ENCODE measurements at regions not wholly inside any gene's neighbourhood (a gene's known extent, or its start where the extent isn't known, plus 50 kb on each side); places are given as distances from the start of the nearest gene placed in this dataset.

- Histone ChIP-seq H3K9me2 (replicated peaks; ENCODE audit: insufficient read depth, low read length) (no peaks in the 10 kb centered on the region), H3K4me3 (ENCODE audit: low read length) (no peak overlapping the region), H3K9ac (ENCODE audit: low read length) (no peak overlapping the region), H3K79me2 (ENCODE audit: low read length) (no peaks in the 10 kb centered on the region), H4K20me1 (ENCODE audit: insufficient read depth, low read length) (no peaks in the 10 kb centered on the region), H3K36me3 (replicated peaks; ENCODE audit: insufficient read depth, low read length) (no peaks in the 10 kb centered on the region), H3K4me1 (ENCODE audit: low read length) (no peaks in the 10 kb centered on the region), H3K4me2 (ENCODE audit: low read depth, low read length) (no peak overlapping the region), H2AFZ (ENCODE audit: low read length) (no peak overlapping the region), H3K27me3 (replicated peaks; ENCODE audit: insufficient read depth, low read length) (no peaks in the 10 kb centered on the region), H3K9me3 (replicated peaks; ENCODE audit: insufficient read depth, low read length) (no peaks in the 10 kb centered on the region), H3F3A (ENCODE audit: insufficient read depth, low read length) (no peaks in the 10 kb centered on the region), H3K27ac (ENCODE audit: low read length) (no peak overlapping the region)
- DNase-seq = no peak
- TF ChIP-seq EZH2phosphoT487 (IDR thresholded peaks at IDR 0.05; ENCODE audit: low read length) (no peak), EZH2 (optimal IDR thresholded peaks at IDR 0.05; ENCODE audit: low read depth, low read length) (no peak), CTCF (IDR thresholded peaks at IDR 0.05; ENCODE audit: low read length) (no peak)
Measured at GRCh38 chr2:16765356-16765755, 99.7 kb upstream of the CYRIA start.

- Histone ChIP-seq H3K27ac (ENCODE audit: low read length) (no peak overlapping the region), H3K4me1 (ENCODE audit: low read length) (no peaks in the 10 kb centered on the region), H3K9me3 (replicated peaks; ENCODE audit: insufficient read depth, low read length) (no peaks in the 10 kb centered on the region), H3F3A (ENCODE audit: insufficient read depth, low read length) (no peaks in the 10 kb centered on the region), H3K9ac (ENCODE audit: low read length) (no peak overlapping the region), H3K79me2 (ENCODE audit: low read length) (no peaks in the 10 kb centered on the region), H2AFZ (ENCODE audit: low read length) (no peak overlapping the region), H4K20me1 (ENCODE audit: insufficient read depth, low read length) (no peaks in the 10 kb centered on the region), H3K4me2 (ENCODE audit: low read depth, low read length) (no peak overlapping the region), H3K36me3 (replicated peaks; ENCODE audit: insufficient read depth, low read length) (no peaks in the 10 kb centered on the region), H3K4me3 (ENCODE audit: low read length) (no peak overlapping the region), H3K9me2 (replicated peaks; ENCODE audit: insufficient read depth, low read length) (no peaks in the 10 kb centered on the region), H3K27me3 (replicated peaks; ENCODE audit: insufficient read depth, low read length) (no peaks in the 10 kb centered on the region)
- no peak for DNase-seq
- TF ChIP-seq CTCF (IDR thresholded peaks at IDR 0.05; ENCODE audit: low read length) = no peak
- TF ChIP-seq EZH2phosphoT487 (IDR thresholded peaks at IDR 0.05; ENCODE audit: low read length) = no peak
- TF ChIP-seq EZH2 (optimal IDR thresholded peaks at IDR 0.05; ENCODE audit: low read depth, low read length) = no peak
Measured at GRCh38 chr2:16764487-16764886, 98.9 kb upstream of the CYRIA start.

GRCh38 chr2:16763493-16763899, 97.9 kb upstream of the CYRIA start:
- no peak overlapping the region for H3K4me3 ChIP-seq (ENCODE audit: low read length)
- no peak for DNase-seq
- no peak overlapping the region for H3K9ac ChIP-seq (ENCODE audit: low read length)
- no peaks in the 10 kb centered on the region for H3K9me2 ChIP-seq (replicated peaks; ENCODE audit: insufficient read depth, low read length)
- H3F3A ChIP-seq (ENCODE audit: insufficient read depth, low read length) = no peaks in the 10 kb centered on the region
- no peaks in the 10 kb centered on the region for H3K4me1 ChIP-seq (ENCODE audit: low read length)
- no peaks in the 10 kb centered on the region for H4K20me1 ChIP-seq (ENCODE audit: insufficient read depth, low read length)
- H2AFZ ChIP-seq (ENCODE audit: low read length) = no peak overlapping the region
- no peaks in the 10 kb centered on the region for H3K79me2 ChIP-seq (ENCODE audit: low read length)
- no peak overlapping the region for H3K4me2 ChIP-seq (ENCODE audit: low read depth, low read length)
- no peak for TF ChIP-seq CTCF (IDR thresholded peaks at IDR 0.05; ENCODE audit: low read length)
- no peak overlapping the region for H3K27ac ChIP-seq (ENCODE audit: low read length)
- no peaks in the 10 kb centered on the region for H3K27me3 ChIP-seq (replicated peaks; ENCODE audit: insufficient read depth, low read length)
- no peaks in the 10 kb centered on the region for H3K36me3 ChIP-seq (replicated peaks; ENCODE audit: insufficient read depth, low read length)
- no peaks in the 10 kb centered on the region for H3K9me3 ChIP-seq (replicated peaks; ENCODE audit: insufficient read depth, low read length)

GRCh38 chr2:16763056-16763455, 97.4 kb upstream of the CYRIA start:
- H3K9me2 ChIP-seq (replicated peaks; ENCODE audit: insufficient read depth, low read length) = no peaks in the 10 kb centered on the region
- no peak overlapping the region for H3K4me3 ChIP-seq (ENCODE audit: low read length)
- no peaks in the 10 kb centered on the region for H3K4me1 ChIP-seq (ENCODE audit: low read length)
- no peak for DNase-seq
- H3K4me2 ChIP-seq (ENCODE audit: low read depth, low read length) = no peak overlapping the region
- no peak overlapping the region for H2AFZ ChIP-seq (ENCODE audit: low read length)
- no peaks in the 10 kb centered on the region for H3K36me3 ChIP-seq (replicated peaks; ENCODE audit: insufficient read depth, low read length)
- no peak overlapping the region for H3K9ac ChIP-seq (ENCODE audit: low read length)
- no peak for TF ChIP-seq EZH2phosphoT487 (IDR thresholded peaks at IDR 0.05; ENCODE audit: low read length)
- no peak for TF ChIP-seq EZH2 (optimal IDR thresholded peaks at IDR 0.05; ENCODE audit: low read depth, low read length)
- no peak for TF ChIP-seq CTCF (IDR thresholded peaks at IDR 0.05; ENCODE audit: low read length)
- H3F3A ChIP-seq (ENCODE audit: insufficient read depth, low read length) = no peaks in the 10 kb centered on the region
- no peaks in the 10 kb centered on the region for H3K79me2 ChIP-seq (ENCODE audit: low read length)
- no peaks in the 10 kb centered on the region for H3K9me3 ChIP-seq (replicated peaks; ENCODE audit: insufficient read depth, low read length)
- no peaks in the 10 kb centered on the region for H3K27me3 ChIP-seq (replicated peaks; ENCODE audit: insufficient read depth, low read length)
- no peaks in the 10 kb centered on the region for H4K20me1 ChIP-seq (ENCODE audit: insufficient read depth, low read length)
- no peak overlapping the region for H3K27ac ChIP-seq (ENCODE audit: low read length)
